ENCODE measurements at regions not wholly inside any gene's neighbourhood (a gene's known extent, or its start where the extent isn't known, plus 50 kb on each side); places are given as distances from the start of the nearest gene placed in this dataset.

- no peak for ATAC-seq
- no peak for TF ChIP-seq ZC3H10 (CRISPR knock-in tag; IDR thresholded peaks at IDR 0.05)
- TF ChIP-seq ARNTL (CRISPR knock-in tag; IDR thresholded peaks at IDR 0.05; ENCODE audit: borderline replicate concordance, low read depth): no peak
- no peak for TF ChIP-seq ZFP3 (CRISPR knock-in tag; IDR thresholded peaks at IDR 0.05)
- TF ChIP-seq, protein P1, sequence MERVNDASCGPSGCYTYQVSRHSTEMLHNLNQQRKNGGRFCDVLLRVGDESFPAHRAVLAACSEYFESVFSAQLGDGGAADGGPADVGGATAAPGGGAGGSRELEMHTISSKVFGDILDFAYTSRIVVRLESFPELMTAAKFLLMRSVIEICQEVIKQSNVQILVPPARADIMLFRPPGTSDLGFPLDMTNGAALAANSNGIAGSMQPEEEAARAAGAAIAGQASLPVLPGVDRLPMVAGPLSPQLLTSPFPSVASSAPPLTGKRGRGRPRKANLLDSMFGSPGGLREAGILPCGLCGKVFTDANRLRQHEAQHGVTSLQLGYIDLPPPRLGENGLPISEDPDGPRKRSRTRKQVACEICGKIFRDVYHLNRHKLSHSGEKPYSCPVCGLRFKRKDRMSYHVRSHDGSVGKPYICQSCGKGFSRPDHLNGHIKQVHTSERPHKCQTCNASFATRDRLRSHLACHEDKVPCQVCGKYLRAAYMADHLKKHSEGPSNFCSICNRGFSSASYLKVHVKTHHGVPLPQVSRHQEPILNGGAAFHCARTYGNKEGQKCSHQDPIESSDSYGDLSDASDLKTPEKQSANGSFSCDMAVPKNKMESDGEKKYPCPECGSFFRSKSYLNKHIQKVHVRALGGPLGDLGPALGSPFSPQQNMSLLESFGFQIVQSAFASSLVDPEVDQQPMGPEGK (CRISPR knock-in tag; IDR thresholded peaks at IDR 0.05; ENCODE audit: borderline replicate concordance): no peak
- no peak for TF ChIP-seq CSDC2 (CRISPR knock-in tag; IDR thresholded peaks at IDR 0.05)
- TF ChIP-seq ESRRG (CRISPR knock-in tag; IDR thresholded peaks at IDR 0.05): no peak
- no peak for TF ChIP-seq RARB (CRISPR knock-in tag; IDR thresholded peaks at IDR 0.05)
- no peak for TF ChIP-seq ZNF70 (CRISPR knock-in tag; IDR thresholded peaks at IDR 0.05)
- TF ChIP-seq SNAI2 (CRISPR knock-in tag; IDR thresholded peaks at IDR 0.05): no peak
- TF ChIP-seq, protein P2, sequence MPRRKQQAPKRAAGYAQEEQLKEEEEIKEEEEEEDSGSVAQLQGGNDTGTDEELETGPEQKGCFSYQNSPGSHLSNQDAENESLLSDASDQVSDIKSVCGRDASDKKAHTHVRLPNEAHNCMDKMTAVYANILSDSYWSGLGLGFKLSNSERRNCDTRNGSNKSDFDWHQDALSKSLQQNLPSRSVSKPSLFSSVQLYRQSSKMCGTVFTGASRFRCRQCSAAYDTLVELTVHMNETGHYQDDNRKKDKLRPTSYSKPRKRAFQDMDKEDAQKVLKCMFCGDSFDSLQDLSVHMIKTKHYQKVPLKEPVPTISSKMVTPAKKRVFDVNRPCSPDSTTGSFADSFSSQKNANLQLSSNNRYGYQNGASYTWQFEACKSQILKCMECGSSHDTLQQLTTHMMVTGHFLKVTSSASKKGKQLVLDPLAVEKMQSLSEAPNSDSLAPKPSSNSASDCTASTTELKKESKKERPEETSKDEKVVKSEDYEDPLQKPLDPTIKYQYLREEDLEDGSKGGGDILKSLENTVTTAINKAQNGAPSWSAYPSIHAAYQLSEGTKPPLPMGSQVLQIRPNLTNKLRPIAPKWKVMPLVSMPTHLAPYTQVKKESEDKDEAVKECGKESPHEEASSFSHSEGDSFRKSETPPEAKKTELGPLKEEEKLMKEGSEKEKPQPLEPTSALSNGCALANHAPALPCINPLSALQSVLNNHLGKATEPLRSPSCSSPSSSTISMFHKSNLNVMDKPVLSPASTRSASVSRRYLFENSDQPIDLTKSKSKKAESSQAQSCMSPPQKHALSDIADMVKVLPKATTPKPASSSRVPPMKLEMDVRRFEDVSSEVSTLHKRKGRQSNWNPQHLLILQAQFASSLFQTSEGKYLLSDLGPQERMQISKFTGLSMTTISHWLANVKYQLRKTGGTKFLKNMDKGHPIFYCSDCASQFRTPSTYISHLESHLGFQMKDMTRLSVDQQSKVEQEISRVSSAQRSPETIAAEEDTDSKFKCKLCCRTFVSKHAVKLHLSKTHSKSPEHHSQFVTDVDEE (CRISPR knock-in tag; IDR thresholded peaks at IDR 0.05): no peak
- no peak for TF ChIP-seq CSRNP3 (CRISPR knock-in tag; IDR thresholded peaks at IDR 0.05)
- TF ChIP-seq, protein P3, sequence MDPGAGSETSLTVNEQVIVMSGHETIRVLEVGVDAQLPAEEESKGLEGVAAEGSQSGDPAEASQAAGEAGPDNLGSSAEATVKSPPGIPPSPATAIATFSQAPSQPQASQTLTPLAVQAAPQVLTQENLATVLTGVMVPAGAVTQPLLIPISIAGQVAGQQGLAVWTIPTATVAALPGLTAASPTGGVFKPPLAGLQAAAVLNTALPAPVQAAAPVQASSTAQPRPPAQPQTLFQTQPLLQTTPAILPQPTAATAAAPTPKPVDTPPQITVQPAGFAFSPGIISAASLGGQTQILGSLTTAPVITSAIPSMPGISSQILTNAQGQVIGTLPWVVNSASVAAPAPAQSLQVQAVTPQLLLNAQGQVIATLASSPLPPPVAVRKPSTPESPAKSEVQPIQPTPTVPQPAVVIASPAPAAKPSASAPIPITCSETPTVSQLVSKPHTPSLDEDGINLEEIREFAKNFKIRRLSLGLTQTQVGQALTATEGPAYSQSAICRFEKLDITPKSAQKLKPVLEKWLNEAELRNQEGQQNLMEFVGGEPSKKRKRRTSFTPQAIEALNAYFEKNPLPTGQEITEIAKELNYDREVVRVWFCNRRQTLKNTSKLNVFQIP (CRISPR knock-in tag; IDR thresholded peaks at IDR 0.05; ENCODE audit: borderline replicate concordance, low read depth): no peak
- TF ChIP-seq OSR1 (CRISPR knock-in tag; IDR thresholded peaks at IDR 0.05): no peak
- no peak for TF ChIP-seq ZFP30 (CRISPR knock-in tag; IDR thresholded peaks at IDR 0.05)
- TF ChIP-seq, protein P4, sequence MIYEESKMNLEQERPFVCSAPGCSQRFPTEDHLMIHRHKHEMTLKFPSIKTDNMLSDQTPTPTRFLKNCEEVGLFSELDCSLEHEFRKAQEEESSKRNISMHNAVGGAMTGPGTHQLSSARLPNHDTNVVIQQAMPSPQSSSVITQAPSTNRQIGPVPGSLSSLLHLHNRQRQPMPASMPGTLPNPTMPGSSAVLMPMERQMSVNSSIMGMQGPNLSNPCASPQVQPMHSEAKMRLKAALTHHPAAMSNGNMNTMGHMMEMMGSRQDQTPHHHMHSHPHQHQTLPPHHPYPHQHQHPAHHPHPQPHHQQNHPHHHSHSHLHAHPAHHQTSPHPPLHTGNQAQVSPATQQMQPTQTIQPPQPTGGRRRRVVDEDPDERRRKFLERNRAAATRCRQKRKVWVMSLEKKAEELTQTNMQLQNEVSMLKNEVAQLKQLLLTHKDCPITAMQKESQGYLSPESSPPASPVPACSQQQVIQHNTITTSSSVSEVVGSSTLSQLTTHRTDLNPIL (CRISPR knock-in tag; IDR thresholded peaks at IDR 0.05; ENCODE audit: low read depth): no peak
Measured at GRCh38 chr4:159008671-159009070, 94.2 kb upstream of the RAPGEF2 start.

- no peak for TF ChIP-seq GLIS3 (CRISPR knock-in tag; IDR thresholded peaks at IDR 0.05)
- TF ChIP-seq, protein P2 (CRISPR knock-in tag; IDR thresholded peaks at IDR 0.05): no peak
- no peak for TF ChIP-seq ARNTL (CRISPR knock-in tag; IDR thresholded peaks at IDR 0.05; ENCODE audit: borderline replicate concordance, low read depth)
- no peak for TF ChIP-seq PPARA (CRISPR knock-in tag; IDR thresholded peaks at IDR 0.05; ENCODE audit: borderline replicate concordance)
- no peak for TF ChIP-seq ZFP3 (CRISPR knock-in tag; IDR thresholded peaks at IDR 0.05)
- no peak for TF ChIP-seq ZC3H10 (CRISPR knock-in tag; IDR thresholded peaks at IDR 0.05)
- TF ChIP-seq SNAI2 (CRISPR knock-in tag; IDR thresholded peaks at IDR 0.05): no peak
- TF ChIP-seq ZFP30 (CRISPR knock-in tag; IDR thresholded peaks at IDR 0.05): no peak
- no peak for TF ChIP-seq ZNF70 (CRISPR knock-in tag; IDR thresholded peaks at IDR 0.05)
- no peak for TF ChIP-seq ZNF565 (CRISPR knock-in tag; conservative IDR thresholded peaks at IDR 0.05; ENCODE audit: low read depth)
- TF ChIP-seq, protein P1 (CRISPR knock-in tag; IDR thresholded peaks at IDR 0.05; ENCODE audit: borderline replicate concordance): no peak
- no peak for TF ChIP-seq RARB (CRISPR knock-in tag; IDR thresholded peaks at IDR 0.05)
- TF ChIP-seq, protein P4 (CRISPR knock-in tag; IDR thresholded peaks at IDR 0.05; ENCODE audit: low read depth): no peak
- no peak for TF ChIP-seq ESRRG (CRISPR knock-in tag; IDR thresholded peaks at IDR 0.05)
- no peak for TF ChIP-seq TCF4 (CRISPR knock-in tag; IDR thresholded peaks at IDR 0.05; ENCODE audit: borderline replicate concordance)
- no peak for TF ChIP-seq BACH2 (CRISPR knock-in tag; IDR thresholded peaks at IDR 0.05; ENCODE audit: borderline replicate concordance)
- TF ChIP-seq ZNF8 (CRISPR knock-in tag; IDR thresholded peaks at IDR 0.05): no peak
- TF ChIP-seq ISL1 (CRISPR knock-in tag; IDR thresholded peaks at IDR 0.05): no peak
- TF ChIP-seq CSDC2 (CRISPR knock-in tag; IDR thresholded peaks at IDR 0.05): no peak
- no peak for TF ChIP-seq TOX (CRISPR knock-in tag; IDR thresholded peaks at IDR 0.05; ENCODE audit: borderline replicate concordance)
- no peak for ATAC-seq
Measured at GRCh38 chr4:159009521-159009920, 93.4 kb upstream of the RAPGEF2 start.

All from SK-N-SH treated with all-trans-retinoic acid at 6 μM for 48 hours (cell line).